HG02870 (cell line): ENCODE measurements at regions not wholly inside any gene's neighbourhood (a gene's known extent, or its start where the extent isn't known, plus 50 kb on each side); places are given as distances from the start of the nearest gene placed in this dataset.

Source experiments
- ATAC-seq: cut with Tn5 transposase; IDR thresholded peaks from one replicate; pipeline ENCODE4 v1.9.1; 2021; ENCODE audit warnings: mild to moderate bottlenecking, moderate library complexity; ENCODE audit not compliant: unreplicated experiment

GRCh38 chr20:39893003-39893685, 795.9 kb downstream of the MAFB start:
- no peak for ATAC-seq

GRCh38 chr20:39890697-39891096, 798.3 kb downstream of the MAFB start:
- no peak for ATAC-seq

- ATAC-seq, result no peak
Measured at GRCh38 chr20:39888310-39888709, 800.7 kb downstream of the MAFB start.

GRCh38 chr20:39886650-39887190, 802.3 kb downstream of the MAFB start:
- ATAC-seq, result no peak

GRCh38 chr20:39885975-39886649, 802.9 kb downstream of the MAFB start:
- no peak for ATAC-seq

- ATAC-seq, result no peak
Measured at GRCh38 chr20:39882806-39883205, 806.2 kb downstream of the MAFB start.

- no peak for ATAC-seq
Measured at GRCh38 chr20:39880890-39881289, 808.1 kb downstream of the MAFB start.

GRCh38 chr20:39879296-39879695, 809.7 kb downstream of the MAFB start:
- no peak for ATAC-seq

- no peak for ATAC-seq
Measured at GRCh38 chr20:39878809-39879208, 810.2 kb downstream of the MAFB start.

GRCh38 chr20:39878320-39878719, 810.7 kb downstream of the MAFB start:
- no peak for ATAC-seq

- no peak for ATAC-seq
Measured at GRCh38 chr20:39877788-39878187, 811.2 kb downstream of the MAFB start.

- no peak for ATAC-seq
Measured at GRCh38 chr20:39876976-39877635, 811.9 kb downstream of the MAFB start.

GRCh38 chr20:39875492-39876110, 813.4 kb downstream of the MAFB start:
- no peak for ATAC-seq

GRCh38 chr20:39874049-39874893, 814.8 kb downstream of the MAFB start:
- peak; percentile 77 for ATAC-seq

- no peak for ATAC-seq
Measured at GRCh38 chr20:39873286-39873685, 815.8 kb downstream of the MAFB start.

- no peak for ATAC-seq
Measured at GRCh38 chr20:39871013-39871412, 818.0 kb downstream of the MAFB start.

GRCh38 chr20:39865446-39865845, 823.6 kb downstream of the MAFB start:
- ATAC-seq, result no peak

- ATAC-seq, result no peak
Measured at GRCh38 chr20:39862470-39862891, 826.6 kb downstream of the MAFB start.

GRCh38 chr20:39861381-39861780, 827.7 kb downstream of the MAFB start:
- ATAC-seq, result no peak

GRCh38 chr20:39857835-39858234, 831.2 kb downstream of the MAFB start:
- no peak for ATAC-seq
